HG03439 (cell line): ENCODE measurements at regions not wholly inside any gene's neighbourhood (a gene's known extent, or its start where the extent isn't known, plus 50 kb on each side); places are given as distances from the start of the nearest gene placed in this dataset.

Experiments
- ATAC-seq: cut with Tn5 transposase; IDR thresholded peaks from one replicate; pipeline ENCODE4 v1.9.1; 2021; ENCODE audit warnings: mild to moderate bottlenecking, moderate library complexity; ENCODE audit not compliant: unreplicated experiment

DNA sequence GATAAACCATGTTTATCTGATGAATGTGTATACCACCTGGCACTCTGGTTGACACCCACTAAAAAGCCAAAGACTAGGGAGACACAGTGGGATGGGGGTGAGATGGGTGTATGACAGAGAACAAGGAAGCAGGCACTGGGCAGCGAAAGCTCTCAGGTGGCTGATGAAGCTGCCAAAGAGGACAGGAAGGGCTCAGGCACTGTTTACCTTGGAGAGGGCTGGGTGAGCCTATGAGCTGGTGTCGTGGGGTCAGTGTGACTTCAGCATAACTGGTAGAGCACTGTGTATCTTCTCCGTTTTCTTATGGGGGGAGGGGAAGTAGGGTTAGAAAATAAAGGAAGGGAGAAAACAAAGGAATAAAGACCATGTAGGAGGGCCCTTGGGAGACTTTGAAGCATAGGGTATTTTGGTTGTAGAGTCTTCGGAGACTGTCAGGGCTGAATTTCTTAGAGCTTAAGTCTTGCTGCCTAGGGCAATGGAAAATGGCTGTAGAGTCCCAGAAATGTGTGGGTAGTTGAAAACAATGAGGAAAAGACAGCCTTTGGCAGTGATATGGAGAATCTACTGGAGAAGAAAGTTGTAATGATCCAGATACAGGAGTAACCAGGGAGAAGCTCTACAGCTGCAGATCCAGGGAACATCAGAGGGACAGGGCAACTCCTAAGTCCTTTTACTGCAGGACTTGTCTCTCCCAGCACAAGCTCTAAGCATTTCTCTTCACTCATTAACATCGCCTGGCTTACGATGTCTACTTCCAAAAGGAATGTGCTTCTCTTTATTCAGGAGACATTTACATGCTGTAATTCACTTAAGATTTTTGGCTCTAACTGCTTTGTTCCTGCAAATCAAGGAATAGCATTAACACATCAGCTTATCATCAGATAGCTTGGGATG lies 120.0 kb downstream of the AQP4 start:
- no peak for ATAC-seq

DNA sequence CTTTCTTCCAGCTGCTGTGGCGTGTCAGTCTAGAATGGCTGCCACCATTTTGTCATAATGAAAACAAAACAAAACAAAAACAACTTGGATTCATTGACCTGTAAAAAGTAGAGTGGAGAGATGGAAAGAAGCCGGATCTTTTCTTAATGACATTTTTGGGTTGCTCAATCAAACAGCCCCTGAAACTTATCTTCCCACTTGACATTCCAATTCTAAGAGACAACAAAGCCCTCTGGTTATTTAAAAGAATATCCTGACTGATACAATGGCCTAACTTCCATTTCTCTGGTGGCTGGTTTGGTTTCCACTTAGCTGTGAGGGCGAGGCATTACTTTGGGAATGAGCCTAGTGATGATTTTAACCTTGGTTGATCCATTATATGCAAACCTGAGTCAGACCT lies 123.7 kb downstream of the AQP4 start:
- no peak for ATAC-seq

DNA sequence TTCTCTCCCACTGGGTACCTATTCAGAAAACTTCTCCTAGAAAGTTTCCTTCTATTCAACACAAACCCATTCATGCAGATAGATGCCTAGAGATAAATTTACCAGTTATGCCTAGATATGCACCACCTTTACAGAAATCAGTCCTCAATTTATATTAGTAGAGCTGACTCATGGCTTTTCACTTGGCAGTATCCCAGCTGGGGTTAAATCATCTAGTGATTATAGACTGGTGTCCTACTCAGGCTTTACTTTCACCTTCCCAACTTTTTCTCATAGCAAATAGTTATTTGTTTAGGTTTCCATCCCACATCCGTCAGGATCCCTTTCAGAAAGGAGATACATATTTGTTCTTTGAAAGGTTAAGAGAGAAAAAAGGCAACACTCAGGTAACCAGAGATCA lies 124.5 kb downstream of the AQP4 start:
- ATAC-seq, result no peak

DNA sequence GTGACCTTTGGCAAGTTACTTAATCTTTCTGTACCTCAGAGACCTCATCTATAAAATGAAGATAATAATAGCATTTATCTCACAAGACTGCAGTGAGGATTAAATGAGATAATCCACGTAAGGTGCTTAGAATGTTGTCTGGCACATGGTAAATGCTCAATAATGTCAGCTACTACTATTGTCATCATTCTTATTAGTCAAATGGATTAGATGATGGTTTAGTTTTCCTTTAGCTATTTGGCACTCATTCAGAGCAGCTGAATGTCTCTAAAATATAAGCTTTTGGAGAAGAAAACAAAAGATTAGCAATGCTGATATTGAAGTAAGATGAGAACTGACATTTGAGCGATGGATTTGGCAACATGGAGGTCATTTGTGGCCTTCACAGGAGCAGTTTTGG lies 125.1 kb downstream of the AQP4 start:
- ATAC-seq, result no peak

DNA sequence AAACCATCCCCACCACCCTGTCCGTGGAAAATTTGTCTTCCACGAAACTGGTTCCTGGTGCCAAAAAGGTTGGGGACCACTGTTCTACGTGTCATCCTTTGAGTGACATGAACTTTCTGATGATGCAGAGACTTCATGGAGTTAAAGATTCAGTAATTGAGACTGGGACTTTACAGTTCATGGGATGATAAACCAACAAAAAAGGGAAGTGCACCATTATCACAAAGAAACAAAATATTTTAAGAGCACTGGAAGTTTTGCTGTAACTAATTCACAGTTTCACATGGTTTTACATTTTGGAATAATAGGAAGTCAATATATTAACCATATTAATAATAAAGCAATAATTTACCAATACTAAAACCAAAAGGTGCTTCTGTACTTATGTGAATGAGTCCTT lies 126.8 kb downstream of the AQP4 start:
- no peak for ATAC-seq

DNA sequence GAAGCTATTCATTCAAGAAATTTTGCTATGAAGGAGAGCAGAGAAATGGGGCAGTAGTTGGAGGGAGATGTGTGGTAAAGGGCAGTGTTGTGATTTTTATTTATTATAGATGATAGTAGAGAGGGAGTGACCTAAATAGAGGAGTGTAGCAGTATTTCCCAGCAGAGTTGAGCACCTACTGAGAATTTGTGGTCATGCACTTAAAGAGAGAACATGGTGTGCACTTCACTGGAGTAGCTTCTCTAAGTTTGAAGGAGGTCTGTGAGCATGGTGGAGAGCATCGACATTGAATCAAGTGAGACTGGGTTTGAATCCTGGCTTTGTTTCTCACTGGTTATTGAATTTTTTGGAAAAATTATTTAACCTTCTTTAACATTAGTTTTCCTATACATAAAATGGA lies 129.2 kb downstream of the AQP4 start:
- ATAC-seq, result no peak

DNA sequence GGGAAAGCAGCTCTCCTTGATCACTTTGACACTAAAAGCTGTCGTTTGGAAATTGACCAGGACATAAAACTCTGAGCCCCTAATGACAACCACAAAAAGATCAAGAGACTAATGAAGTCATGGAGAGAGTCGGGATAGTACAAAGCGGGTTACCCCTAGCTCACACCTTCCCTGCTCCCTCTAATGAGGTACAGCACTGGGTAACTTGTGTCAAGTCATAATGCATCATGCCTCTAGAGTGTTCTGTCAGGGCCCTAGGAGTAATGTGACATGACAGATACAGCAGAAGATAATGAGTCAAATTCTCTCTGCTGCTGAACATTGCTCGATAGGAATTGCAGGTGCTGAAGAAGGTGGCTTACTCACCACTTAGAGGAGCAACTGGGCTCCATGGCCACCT lies 130.7 kb downstream of the AQP4 start:
- no peak for ATAC-seq

DNA sequence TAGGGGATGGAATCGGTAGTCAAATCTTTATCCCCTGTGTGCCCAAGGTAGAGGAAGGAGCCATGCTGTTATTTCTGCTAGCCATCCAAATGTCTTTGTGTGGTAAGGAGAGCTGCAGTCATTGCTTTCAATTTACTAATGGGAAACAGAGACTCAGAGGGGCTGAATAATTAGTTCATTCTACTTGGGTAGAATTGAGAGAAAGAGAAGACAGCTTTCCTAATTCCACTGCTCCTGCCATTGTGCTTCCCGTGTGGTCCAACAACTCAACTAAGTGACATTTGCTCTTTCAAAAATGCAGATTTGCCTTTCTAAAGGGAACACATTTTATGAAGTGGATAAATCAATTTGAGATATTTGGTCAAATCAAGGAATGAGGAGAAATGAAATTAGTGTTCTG lies 136.1 kb downstream of the AQP4 start:
- ATAC-seq, result no peak

DNA sequence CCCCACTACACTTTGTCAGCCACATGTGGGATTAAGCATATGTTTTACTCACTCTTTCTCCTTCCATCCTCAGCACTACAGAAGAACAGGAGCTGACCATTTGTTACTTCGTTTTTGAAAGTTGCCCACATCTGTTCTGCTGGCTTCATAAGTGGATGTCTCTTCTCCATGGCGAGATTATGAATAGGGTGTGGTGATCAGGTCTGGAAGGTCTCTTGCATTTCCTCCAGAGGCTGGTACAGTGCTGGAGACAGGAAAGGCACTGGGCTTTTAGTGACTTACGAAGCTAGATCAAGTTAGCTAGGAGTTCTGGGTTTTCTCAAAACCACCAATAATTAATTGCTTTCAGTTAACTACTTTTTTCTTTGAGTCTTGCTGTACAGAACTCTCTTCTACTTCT lies 136.5 kb downstream of the AQP4 start:
- ATAC-seq, result no peak

DNA sequence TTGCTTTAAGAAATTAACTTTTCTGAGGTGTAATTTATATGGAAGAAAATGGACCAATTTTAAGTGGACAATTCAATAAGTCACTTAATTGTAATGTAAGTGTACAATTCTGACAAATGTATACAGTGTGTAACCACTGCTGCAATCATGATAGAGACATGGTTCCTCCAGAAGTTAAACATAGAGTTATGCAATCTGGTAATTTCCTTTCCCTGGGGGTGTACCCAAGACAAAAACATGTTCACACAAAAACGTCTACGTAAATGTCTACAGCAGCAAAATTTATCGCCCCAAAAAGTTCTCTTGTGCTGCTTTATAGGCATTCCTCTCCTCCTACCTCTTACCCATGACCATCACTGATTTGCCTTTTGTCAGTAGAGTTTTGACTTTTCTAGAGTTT lies 141.5 kb downstream of the AQP4 start:
- ATAC-seq, result no peak

DNA sequence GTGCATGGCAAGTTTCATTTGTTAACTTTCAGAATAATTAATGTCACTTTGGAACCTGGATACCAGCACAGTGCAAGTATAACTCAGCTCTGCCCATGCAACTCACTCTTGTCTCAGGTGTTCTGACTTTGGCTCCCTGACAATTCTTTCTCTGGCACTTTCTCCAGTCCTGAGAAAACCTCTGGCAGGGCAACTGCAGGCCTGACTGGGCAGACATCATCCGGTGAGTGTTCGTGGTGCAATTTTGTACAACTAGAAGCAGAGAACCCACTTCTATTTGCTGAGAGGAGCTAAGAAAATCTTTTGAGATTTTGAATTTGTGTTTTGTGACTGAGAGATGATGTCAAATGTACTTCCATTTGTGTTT lies 143.0 kb downstream of the AQP4 start:
- ATAC-seq, result no peak

DNA sequence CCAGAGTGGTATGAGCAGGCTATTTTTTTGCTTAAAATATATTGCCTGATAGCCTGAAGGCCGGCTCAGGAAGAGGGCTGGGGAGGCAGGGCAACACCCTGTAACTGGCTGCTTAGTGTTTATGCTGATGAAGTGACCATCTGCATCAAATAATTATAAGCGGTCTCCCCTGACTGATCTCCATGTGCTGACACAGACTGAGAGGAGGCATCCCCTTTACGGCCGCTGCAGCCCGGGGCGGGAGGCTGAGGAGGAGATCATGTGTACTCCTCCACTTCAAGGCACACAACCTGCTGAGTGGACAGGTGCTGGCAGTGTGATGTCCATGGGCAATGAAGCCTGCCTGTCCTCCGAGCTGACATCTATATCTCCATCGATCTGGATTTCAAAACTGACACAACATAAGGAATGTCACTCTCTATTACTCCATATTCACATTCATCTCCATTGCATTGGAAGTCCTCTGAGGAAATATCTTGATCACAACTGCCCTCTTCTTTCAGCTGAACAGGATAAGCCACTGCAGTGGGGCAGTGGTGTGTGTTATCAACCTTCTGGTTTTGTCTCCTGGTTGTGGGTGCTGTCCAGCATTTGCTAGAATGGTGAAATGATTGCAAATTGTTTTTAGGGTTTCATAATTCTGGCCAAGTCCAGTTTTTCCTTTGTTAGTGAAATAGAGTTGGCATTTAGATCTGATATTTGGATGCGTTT lies 143.5 kb downstream of the AQP4 start:
- no peak for ATAC-seq

DNA sequence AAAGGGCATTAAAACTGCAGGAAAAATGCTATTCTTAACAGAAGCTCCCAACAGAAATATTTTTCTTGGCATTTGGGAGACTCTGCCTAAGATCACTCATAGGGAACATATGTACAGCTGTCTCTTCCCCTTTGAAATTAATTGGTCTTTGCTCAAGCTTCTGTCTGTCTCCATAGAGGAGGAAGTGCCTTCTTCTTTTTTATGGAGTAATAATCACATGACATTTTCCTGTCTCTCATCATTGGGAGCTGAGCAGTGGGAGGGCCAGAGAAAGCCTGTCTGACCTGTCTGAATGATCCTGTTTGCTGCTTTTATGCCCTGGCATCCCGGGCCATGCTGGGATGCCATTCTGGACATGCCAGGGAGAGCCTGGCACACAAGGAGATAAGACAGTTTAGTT lies 145.6 kb downstream of the AQP4 start:
- no peak for ATAC-seq

DNA sequence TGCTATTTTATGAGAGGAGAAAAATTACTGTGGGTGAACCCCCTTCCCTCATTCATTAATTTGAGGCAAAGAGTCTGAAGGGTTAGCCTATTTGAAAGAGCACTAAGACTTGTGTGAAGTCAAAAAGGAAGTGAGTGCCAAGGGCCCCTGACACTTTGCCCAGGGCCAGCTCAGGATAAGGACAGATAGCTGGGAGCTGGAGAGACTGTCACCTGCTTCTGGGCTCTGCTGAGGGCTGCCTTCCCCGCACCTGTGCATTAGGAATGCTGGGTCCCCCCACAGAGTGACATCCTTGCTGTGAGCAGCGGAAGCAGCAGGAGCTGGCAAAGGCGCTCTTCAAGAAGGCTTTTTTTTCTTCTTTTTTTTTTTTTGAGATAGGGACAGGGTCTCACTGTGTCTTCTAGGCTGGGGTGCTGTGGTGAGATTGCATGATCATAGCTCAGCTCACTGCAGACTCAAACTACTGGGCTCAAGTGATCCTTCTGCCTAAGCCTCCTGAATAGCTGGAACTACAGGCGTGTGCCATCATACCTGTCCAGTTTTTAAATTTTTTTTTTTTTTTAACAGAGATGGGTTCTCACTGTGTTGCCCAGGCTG lies 148.3 kb downstream of the AQP4 start:
- no peak for ATAC-seq

DNA sequence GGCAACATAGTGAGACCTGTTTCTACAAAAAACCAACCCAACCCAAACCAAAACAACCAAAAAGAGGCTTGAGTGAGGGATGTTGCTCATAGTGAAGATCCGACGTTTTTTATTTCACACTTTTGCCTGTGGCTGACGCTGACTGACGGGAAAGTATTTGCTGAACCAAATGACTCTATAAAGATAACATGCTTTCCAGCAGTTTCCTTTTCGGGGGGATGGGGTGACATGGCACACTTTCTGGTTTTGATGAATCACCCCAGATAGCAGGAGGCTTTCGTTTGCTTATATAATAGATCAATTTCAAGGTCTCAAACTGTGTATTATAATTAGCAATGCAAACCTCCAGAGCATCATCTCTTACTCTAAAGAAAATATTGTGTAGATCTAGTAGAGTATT lies 150.8 kb downstream of the AQP4 start:
- ATAC-seq, result no peak

DNA sequence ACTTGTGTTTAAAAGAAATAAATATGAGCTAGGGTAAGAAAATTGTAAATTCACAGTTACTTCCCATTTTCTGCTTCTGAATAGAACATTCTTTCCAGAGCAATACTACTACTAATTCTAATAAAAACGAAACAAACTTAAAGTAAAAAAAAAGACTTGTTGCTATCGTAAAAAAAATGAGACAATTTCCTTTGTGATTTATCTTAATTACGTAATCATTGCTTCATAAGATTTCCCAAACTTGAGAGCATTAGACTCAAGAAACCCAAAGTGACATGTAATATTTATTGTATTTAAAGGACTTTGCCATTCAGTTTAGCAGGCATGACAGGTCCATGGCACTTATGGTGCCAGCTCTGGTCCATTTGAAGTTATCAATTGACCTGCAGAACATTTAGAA lies 153.8 kb downstream of the AQP4 start:
- ATAC-seq, result no peak

DNA sequence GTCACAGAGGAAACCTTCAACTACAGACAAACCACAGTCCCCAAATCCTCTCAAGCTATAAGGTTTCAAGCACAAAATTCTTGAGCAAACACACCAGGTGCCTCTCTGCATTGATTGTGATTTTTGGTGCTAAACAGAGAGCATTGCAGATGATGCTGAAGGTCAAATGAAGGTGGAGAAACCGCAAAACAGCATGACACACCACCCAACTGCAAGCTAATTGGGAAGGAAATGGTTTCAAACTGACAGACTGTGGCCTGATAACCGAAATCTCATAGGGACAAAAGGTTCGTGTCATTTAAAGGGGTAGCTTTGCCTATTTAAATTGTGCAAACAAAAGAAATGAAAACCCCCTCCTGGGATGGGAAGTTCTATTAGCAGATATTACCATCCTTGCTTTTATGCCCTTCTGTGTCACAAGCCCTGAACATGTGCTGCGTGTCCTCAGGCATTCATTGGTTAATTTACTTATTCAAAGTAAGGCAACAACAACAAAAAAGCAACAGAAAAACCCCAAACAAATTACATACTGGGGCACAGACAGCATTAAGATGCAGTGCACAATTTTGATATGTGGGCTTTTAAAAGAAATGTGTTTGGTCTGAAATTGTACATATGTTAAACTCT lies 154.9 kb downstream of the AQP4 start:
- peak; percentile 67 for ATAC-seq

DNA sequence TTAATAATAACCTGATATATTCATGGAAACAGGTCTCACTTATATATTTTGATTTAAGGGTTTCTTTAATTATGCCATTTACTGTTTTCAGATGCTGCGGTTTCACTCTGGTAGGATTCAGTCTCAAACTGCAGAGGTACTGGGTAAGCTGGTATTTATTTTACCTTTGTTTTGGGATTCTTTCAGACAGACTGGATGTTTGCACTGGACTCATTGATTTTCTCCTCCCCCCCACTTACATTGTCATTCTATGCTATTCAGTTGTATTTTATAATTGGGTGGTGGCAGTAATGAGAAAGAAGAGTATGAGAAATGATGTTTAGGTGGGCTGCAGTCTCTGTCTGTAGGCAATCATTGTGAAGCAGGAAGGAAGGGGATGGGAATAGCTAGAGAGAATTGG lies 155.6 kb downstream of the AQP4 start:
- no peak for ATAC-seq

DNA sequence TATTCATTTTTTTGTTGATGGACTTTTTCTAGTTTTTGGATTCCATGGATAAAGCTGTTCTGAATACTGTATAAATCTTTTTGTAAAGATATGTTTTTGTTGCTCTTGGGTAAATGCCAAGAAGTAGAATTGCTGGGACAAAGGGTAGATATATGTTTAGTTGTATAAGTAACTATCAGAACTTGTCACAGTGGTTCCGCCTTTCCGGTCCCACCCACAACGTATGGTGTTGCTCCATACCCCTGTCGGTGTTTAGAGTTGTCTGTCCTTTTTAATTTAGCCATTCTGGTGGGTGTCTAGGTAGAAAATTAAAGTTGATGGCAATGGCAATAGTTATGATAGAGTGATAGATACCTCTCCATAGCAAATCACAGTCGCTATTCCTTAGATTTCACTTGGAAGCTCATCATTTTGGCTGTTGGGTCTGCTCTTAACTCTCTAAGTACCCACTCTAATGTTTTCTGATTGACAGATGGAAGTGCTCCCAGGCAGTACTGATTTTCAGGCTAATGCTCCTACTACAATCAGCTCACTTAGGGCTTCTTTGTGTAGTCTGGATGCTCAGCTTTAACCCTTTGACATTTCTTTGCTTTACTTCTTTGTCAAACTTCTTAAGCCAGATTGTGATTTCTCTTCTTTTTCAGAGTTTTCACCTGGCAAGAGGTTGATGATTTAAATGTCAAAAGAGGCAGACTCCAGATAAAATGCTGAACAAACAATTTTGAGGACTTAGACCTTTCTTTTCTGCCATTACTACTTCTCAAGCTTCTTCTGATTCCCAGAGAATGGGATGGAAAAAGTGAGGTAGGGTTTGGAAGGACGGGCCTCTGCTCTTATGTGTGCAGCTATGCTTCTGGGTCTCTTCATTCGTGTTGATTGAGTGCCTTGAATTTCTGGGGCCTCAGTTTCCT lies 156.4 kb downstream of the AQP4 start:
- no peak for ATAC-seq

DNA sequence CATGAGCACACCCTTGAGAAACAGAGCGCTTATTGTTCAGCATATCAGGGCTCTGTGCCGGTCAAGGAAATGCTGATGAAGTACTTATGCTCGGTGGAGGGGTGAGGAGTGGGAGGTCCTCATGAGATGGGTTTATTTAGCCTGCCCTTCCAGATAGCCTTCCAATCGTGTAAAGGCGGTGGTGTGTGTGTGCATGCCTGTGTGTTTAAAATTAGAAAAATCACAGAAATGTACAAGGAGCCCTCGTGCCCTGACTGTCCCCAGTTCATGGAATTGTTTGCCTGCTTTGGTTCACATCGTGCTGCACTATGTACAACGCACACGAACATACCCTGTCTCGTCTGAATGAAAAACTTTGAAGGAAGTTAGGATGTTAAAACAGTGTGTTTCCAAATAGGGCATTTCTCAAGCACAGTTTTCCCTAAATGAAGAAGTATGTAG lies 158.6 kb downstream of the AQP4 start:
- ATAC-seq, result no peak

DNA sequence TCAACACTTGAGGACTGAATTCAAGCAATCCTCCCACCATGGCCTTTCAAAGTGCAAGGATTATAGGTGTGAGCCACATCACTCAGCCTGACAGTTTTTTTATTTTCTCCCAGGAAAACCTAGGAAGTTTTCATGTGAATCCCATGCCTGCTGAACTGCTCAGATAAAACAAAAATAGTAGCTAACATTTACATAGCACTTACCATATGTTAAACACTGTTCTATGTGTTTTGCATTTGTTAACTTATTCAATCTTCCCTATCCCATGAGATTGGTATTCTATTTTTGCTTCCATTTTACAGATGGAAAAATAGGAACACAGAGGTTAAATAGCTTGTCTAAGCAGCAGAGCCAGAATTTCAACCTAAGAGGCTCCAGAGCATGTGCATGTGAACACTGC lies 157.4 kb upstream of the KCTD1 start:
- no peak for ATAC-seq
